Osteocyte (in vitro differentiated cells): ENCODE measurements at regions not wholly inside any gene's neighbourhood (a gene's known extent, or its start where the extent isn't known, plus 50 kb on each side); places are given as distances from the start of the nearest gene placed in this dataset.
A peak's percentile ranks its signal among the peaks of the same experiment; 100 is the strongest.

ENCODE experiments used
- DNase-seq: peaks from one replicate; pipeline ENCODE4 v3.0.0; 2021; ENCODE audit warnings: mixed read lengths; ENCODE audit not compliant: unreplicated experiment; ENCODE audit errors: extremely low spot score
- H3K27ac Mint-ChIP-seq: one replicate; pipeline ENCODE4 v1.8.0; 2021; ENCODE audit warnings: mild to moderate bottlenecking, mixed read lengths; ENCODE audit not compliant: unreplicated experiment
- H3K27me3 Mint-ChIP-seq: one replicate; pipeline ENCODE4 v1.8.0; 2021; ENCODE audit warnings: mixed read lengths; ENCODE audit not compliant: unreplicated experiment
- H3K36me3 Mint-ChIP-seq: one replicate; pipeline ENCODE4 v1.8.0; 2021; ENCODE audit warnings: mixed read lengths; ENCODE audit not compliant: unreplicated experiment
- H3K4me1 Mint-ChIP-seq: one replicate; pipeline ENCODE4 v1.8.0; 2021; ENCODE audit warnings: mixed read lengths; ENCODE audit not compliant: unreplicated experiment
- H3K4me3 Mint-ChIP-seq: one replicate; pipeline ENCODE4 v1.8.0; 2021; ENCODE audit warnings: mild to moderate bottlenecking, moderate library complexity, mixed read lengths; ENCODE audit not compliant: unreplicated experiment
- H3K9me3 Mint-ChIP-seq: one replicate; pipeline ENCODE4 v1.8.0; 2021; ENCODE audit warnings: mixed read lengths; ENCODE audit not compliant: unreplicated experiment
- CTCF ChIP-seq: fragments of 200-600 bp; sonication (generic); IDR thresholded peaks from 2 replicates; pipeline ENCODE4 v1.5.0; 2021; ENCODE audit warnings: antibody characterized with exemption, mild to moderate bottlenecking, moderate library complexity

DNA sequence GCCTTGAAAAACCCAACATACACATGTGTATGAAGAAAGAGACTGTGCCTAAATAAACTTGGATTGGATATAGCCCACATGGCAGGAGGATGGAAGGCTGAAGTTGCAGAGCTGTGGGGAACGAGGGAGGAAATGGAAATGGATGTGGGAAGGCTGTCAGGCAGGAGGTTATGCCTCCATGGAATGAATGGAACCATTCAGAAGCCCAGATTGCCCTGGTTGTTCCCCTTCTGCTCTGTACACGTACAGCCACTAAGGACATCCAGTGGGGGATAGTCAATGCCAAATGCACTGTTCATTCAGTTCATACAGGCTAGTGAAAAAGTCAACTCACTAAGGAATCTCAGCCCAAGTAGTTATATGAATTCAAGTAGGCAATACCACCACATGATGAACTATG lies 463.7 kb downstream of the TNS1 start:
- peaks cover 5% of the 10 kb centered on the region for H3K4me1 Mint-ChIP-seq
- no peak overlapping the region for H3K27ac Mint-ChIP-seq
- H3K9me3 Mint-ChIP-seq = peaks cover 6% of the 10 kb centered on the region
- no peaks in the 10 kb centered on the region for H3K36me3 Mint-ChIP-seq
- H3K4me3 Mint-ChIP-seq = no peak overlapping the region
- TF ChIP-seq CTCF = no peak
- DNase-seq = peak; percentile 2
- peaks cover 2% of the 10 kb centered on the region for H3K27me3 Mint-ChIP-seq

GRCh38 chr2:217538719-217539118 lies 464.1 kb downstream of the TNS1 start:
- H3K4me3 Mint-ChIP-seq = no peak overlapping the region
- H3K27me3 Mint-ChIP-seq = peaks cover 2% of the 10 kb centered on the region
- H3K36me3 Mint-ChIP-seq = no peaks in the 10 kb centered on the region
- no peak overlapping the region for H3K27ac Mint-ChIP-seq
- no peak for TF ChIP-seq CTCF
- DNase-seq = no peak
- peaks cover 5% of the 10 kb centered on the region for H3K4me1 Mint-ChIP-seq
- peaks cover 5% of the 10 kb centered on the region for H3K9me3 Mint-ChIP-seq

GRCh38 chr2:217535957-217536708 lies 466.7 kb downstream of the TNS1 start:
- Mint-ChIP-seq H3K27ac (no peak overlapping the region), H3K4me3 (no peak overlapping the region)
- TF ChIP-seq CTCF = no peak

DNA sequence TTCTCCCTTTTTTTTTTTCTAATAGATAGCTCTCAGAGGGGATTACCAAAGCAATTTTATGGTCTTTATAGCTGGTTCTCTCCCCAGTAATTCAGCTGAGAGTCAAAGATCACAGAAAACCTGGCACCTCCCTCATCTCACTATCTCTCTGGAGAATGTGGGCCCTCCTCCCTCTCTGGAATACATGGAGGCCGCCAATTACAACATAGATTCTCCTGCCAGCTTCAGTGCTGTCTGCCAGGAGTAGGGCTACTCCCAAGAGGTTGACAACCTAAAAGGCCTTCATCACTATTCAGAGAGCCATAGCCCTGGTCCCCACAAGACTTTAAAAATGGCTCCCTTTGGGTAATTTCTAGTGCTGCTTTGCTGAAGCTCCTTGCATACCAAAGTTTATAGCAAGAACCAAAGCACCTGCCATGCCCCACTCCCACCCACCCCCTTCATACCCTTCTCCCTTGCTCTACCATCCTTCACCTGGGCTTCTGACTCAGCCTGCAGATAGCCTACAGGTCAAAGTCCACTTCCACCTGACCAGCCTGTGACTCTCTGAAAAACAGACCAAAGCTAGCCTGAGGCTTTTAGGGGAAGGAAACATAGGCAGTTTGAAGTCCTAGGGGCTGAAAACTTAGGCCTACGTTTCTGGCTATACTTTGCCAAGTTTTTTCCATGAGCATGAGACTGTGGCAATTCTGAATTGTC lies 472.3 kb downstream of the TNS1 start:
- H3K27ac Mint-ChIP-seq = no peak overlapping the region
- no peak for TF ChIP-seq CTCF
- no peaks in the 10 kb centered on the region for H3K36me3 Mint-ChIP-seq
- H3K27me3 Mint-ChIP-seq = peaks cover 3% of the 10 kb centered on the region
- H3K4me1 Mint-ChIP-seq = peaks cover 19% of the 10 kb centered on the region
- H3K9me3 Mint-ChIP-seq = no peaks in the 10 kb centered on the region
- H3K4me3 Mint-ChIP-seq = no peak overlapping the region
- no peak for DNase-seq

More at GRCh38 chr2:217535957-217536708, 466.7 kb downstream of the TNS1 start:
- no peak for DNase-seq
- no peaks in the 10 kb centered on the region for H3K9me3 Mint-ChIP-seq
- H3K36me3 Mint-ChIP-seq = no peaks in the 10 kb centered on the region
- peaks cover 7% of the 10 kb centered on the region for H3K4me1 Mint-ChIP-seq
- no peaks in the 10 kb centered on the region for H3K27me3 Mint-ChIP-seq

DNA sequence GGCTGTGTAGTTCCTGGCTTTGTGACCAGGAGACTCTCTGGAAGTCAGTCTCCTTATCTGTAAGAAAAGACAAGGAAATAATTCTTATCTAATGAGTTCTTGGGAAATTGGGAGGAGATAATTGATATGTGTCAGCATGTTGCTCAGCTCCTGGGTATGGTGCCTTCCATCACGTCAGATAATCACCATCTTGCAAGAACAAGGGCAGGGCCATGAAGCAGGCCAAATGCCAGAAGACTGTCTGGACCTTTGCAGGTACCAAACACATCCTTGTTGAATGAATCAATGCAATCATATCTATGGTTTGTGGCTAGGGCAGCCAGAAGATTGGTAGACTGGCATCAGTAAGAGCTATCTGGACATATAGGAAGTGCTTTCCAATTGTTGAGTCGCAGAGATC lies 473.5 kb downstream of the TNS1 start:
- peaks cover 14% of the 10 kb centered on the region for H3K4me1 Mint-ChIP-seq
- TF ChIP-seq CTCF = no peak
- H3K27ac Mint-ChIP-seq = no peak overlapping the region
- no peaks in the 10 kb centered on the region for H3K36me3 Mint-ChIP-seq
- H3K4me3 Mint-ChIP-seq = no peak overlapping the region
- no peaks in the 10 kb centered on the region for H3K9me3 Mint-ChIP-seq
- no peak for DNase-seq
- peaks cover 8% of the 10 kb centered on the region for H3K27me3 Mint-ChIP-seq
